ENCODE measurements at regions not wholly inside any gene's neighbourhood (a gene's known extent, or its start where the extent isn't known, plus 50 kb on each side); places are given as distances from the start of the nearest gene placed in this dataset.
"Not testable (repeated sequence)": the region's sequence is repeated elsewhere in the genome, so short reads cannot be mapped to it uniquely, and the experiment has no call there.

- DNase-seq: no peak
Observed at GRCh38 chr5:117763271-117763670, 1188.6 kb upstream of the SEMA6A start.

- DNase-seq: no peak
Observed at GRCh38 chr5:117761186-117761585, 1186.6 kb upstream of the SEMA6A start.

- no peak for DNase-seq
Observed at GRCh38 chr5:117759849-117760499, 1185.4 kb upstream of the SEMA6A start.

- no peak for DNase-seq
Observed at GRCh38 chr5:117752403-117752802, 1177.8 kb upstream of the SEMA6A start.

- DNase-seq: no peak
Observed at GRCh38 chr5:117748336-117748735, 1173.7 kb upstream of the SEMA6A start.

GRCh38 chr5:117743337-117743736 lies 1168.7 kb upstream of the SEMA6A start:
- DNase-seq: no peak

GRCh38 chr5:117741655-117742206 lies 1167.1 kb upstream of the SEMA6A start:
- DNase-seq: no peak

- no peak for DNase-seq
Observed at GRCh38 chr5:117740268-117740667, 1165.6 kb upstream of the SEMA6A start.

GRCh38 chr5:117738571-117738970 lies 1163.9 kb upstream of the SEMA6A start:
- DNase-seq: no peak

- no peak for DNase-seq
Observed at GRCh38 chr5:117736698-117737097, 1162.1 kb upstream of the SEMA6A start.

- no peak for DNase-seq
Observed at GRCh38 chr5:117734056-117734455, 1159.4 kb upstream of the SEMA6A start.

GRCh38 chr5:117733051-117733450 lies 1158.4 kb upstream of the SEMA6A start:
- DNase-seq: no peak

- no peak for DNase-seq
Observed at GRCh38 chr5:117732264-117732663, 1157.6 kb upstream of the SEMA6A start.

- DNase-seq: no peak
Observed at GRCh38 chr5:117731446-117731845, 1156.8 kb upstream of the SEMA6A start.

- DNase-seq: not testable (repeated sequence)
Observed at GRCh38 chr5:117720784-117721183, 1146.2 kb upstream of the SEMA6A start.

- DNase-seq: no peak
Observed at GRCh38 chr5:117719413-117719812, 1144.8 kb upstream of the SEMA6A start.

- peak in 1 of 6 experiments; percentile 3 for DNase-seq
Observed at GRCh38 chr5:117713585-117714198, 1139.1 kb upstream of the SEMA6A start.

GRCh38 chr5:117701062-117701461 lies 1126.4 kb upstream of the SEMA6A start:
- no peak for DNase-seq

GRCh38 chr5:117692606-117693005 lies 1118.0 kb upstream of the SEMA6A start:
- DNase-seq: no peak

- no peak for DNase-seq
Observed at GRCh38 chr5:117691081-117691870, 1116.7 kb upstream of the SEMA6A start.

GRCh38 chr5:117690612-117691011 lies 1116.0 kb upstream of the SEMA6A start:
- DNase-seq: no peak

- no peak for DNase-seq
Observed at GRCh38 chr5:117686926-117687325, 1112.3 kb upstream of the SEMA6A start.

GRCh38 chr5:117682416-117682815 lies 1107.8 kb upstream of the SEMA6A start:
- no peak for DNase-seq

Data from stimulated activated naive CD4-positive, alpha-beta T cell (primary cell).